OCI-LY7 (cell line): ENCODE measurements at regions not wholly inside any gene's neighbourhood (a gene's known extent, or its start where the extent isn't known, plus 50 kb on each side); places are given as distances from the start of the nearest gene placed in this dataset.

Source experiments
- CTCF ChIP-seq: fragments of 200-600 bp; sonication (generic); conservative IDR thresholded peaks from 2 replicates; pipeline ENCODE4 v1.5.1; 2014; ENCODE audit warnings: mild to moderate bottlenecking, antibody characterized with exemption, low read length, moderate library complexity, mixed read lengths
- EZH2phosphoT487 ChIP-seq: fragments of 200-600 bp; sonication (generic); IDR thresholded peaks from 2 replicates; pipeline ENCODE4 v1.6.1; 2018; ENCODE audit warnings: low read depth, borderline replicate concordance, mild to moderate bottlenecking, mixed run types, antibody characterized with exemption, low read length, moderate library complexity, mixed read lengths

- TF ChIP-seq CTCF (no peak), EZH2phosphoT487 (no peak)
Measured at GRCh38 chr1:64361974-64362373, 108.0 kb upstream of the CACHD1 start.
